ENCODE measurements at regions not wholly inside any gene's neighbourhood (a gene's known extent, or its start where the extent isn't known, plus 50 kb on each side); places are given as distances from the start of the nearest gene placed in this dataset.

- Histone ChIP-seq H3K9me3 (ENCODE audit: control insufficient read depth, insufficient read depth, low read depth, low read length) (no peaks in the 10 kb centered on the region), H3K9ac (ENCODE audit: insufficient read depth, low read length) (no peak overlapping the region), H3K27ac (ENCODE audit: insufficient read depth, low read length) (no peak overlapping the region), H3K36me3 (ENCODE audit: control insufficient read depth, insufficient read depth, low read length) (no peaks in the 10 kb centered on the region), H3K4me2 (ENCODE audit: extremely low read depth, insufficient read depth, low read length) (no peak overlapping the region), H3K4me1 (ENCODE audit: control insufficient read depth, extremely low read depth, insufficient read depth, low read length) (no peaks in the 10 kb centered on the region), H3K27me3 (ENCODE audit: control insufficient read depth, insufficient read depth, low read length) (no peaks in the 10 kb centered on the region), H2AFZ (ENCODE audit: low read length) (no peak overlapping the region), H3K4me3 (replicated peaks in 1 of 4; ENCODE audit: control extremely low read depth in 1 of 4, insufficient read depth in 1 of 4, low read depth in 3 of 4, low read length in 4 of 4) (no peak overlapping the region), H3K79me2 (ENCODE audit: control insufficient read depth, insufficient read depth, low read length) (no peaks in the 10 kb centered on the region), H4K20me1 (ENCODE audit: control insufficient read depth, extremely low read depth, insufficient read depth, low read length) (no peaks in the 10 kb centered on the region)
- TF ChIP-seq EZH2 (IDR thresholded peaks at IDR 0.05; ENCODE audit: low read length, missing control alignments) (no peak), CTCF (conservative IDR thresholded peaks at IDR 0.05 in 1 of 2, IDR thresholded peaks at IDR 0.05 in 1 of 2; ENCODE audit: low read depth in 1 of 2, low read length in 2 of 2) (no peak)
- no peak for DNase-seq (ENCODE audit: low read depth in 2 of 2)
These were observed 191.5 kb upstream of the C14orf180 start for GRCh38 chr14:104388011-104388521.

- Histone ChIP-seq H2AFZ (ENCODE audit: low read length) (no peak overlapping the region), H3K79me2 (ENCODE audit: control insufficient read depth, insufficient read depth, low read length) (no peaks in the 10 kb centered on the region), H3K9me3 (ENCODE audit: control insufficient read depth, insufficient read depth, low read depth, low read length) (no peaks in the 10 kb centered on the region), H3K27ac (ENCODE audit: insufficient read depth, low read length) (no peak overlapping the region), H3K4me1 (ENCODE audit: control insufficient read depth, extremely low read depth, insufficient read depth, low read length) (no peaks in the 10 kb centered on the region), H3K4me3 (replicated peaks in 1 of 4; ENCODE audit: control extremely low read depth in 1 of 4, insufficient read depth in 1 of 4, low read depth in 3 of 4, low read length in 4 of 4) (no peak overlapping the region), H3K27me3 (ENCODE audit: control insufficient read depth, insufficient read depth, low read length) (no peaks in the 10 kb centered on the region), H3K9ac (ENCODE audit: insufficient read depth, low read length) (no peak overlapping the region), H4K20me1 (ENCODE audit: control insufficient read depth, extremely low read depth, insufficient read depth, low read length) (no peaks in the 10 kb centered on the region), H3K36me3 (ENCODE audit: control insufficient read depth, insufficient read depth, low read length) (no peaks in the 10 kb centered on the region), H3K4me2 (ENCODE audit: extremely low read depth, insufficient read depth, low read length) (no peak overlapping the region)
- TF ChIP-seq EZH2 (IDR thresholded peaks at IDR 0.05; ENCODE audit: low read length, missing control alignments): no peak
- TF ChIP-seq CTCF (conservative IDR thresholded peaks at IDR 0.05 in 1 of 2, IDR thresholded peaks at IDR 0.05 in 1 of 2; ENCODE audit: low read depth in 1 of 2, low read length in 2 of 2): no peak
- no peak for DNase-seq (ENCODE audit: low read depth in 2 of 2)
These were observed 190.8 kb upstream of the C14orf180 start for GRCh38 chr14:104388541-104389325.

- Histone ChIP-seq H3K27ac (ENCODE audit: insufficient read depth, low read length) (no peak overlapping the region), H3K9ac (ENCODE audit: insufficient read depth, low read length) (no peak overlapping the region), H3K27me3 (ENCODE audit: control insufficient read depth, insufficient read depth, low read length) (no peaks in the 10 kb centered on the region), H2AFZ (ENCODE audit: low read length) (no peak overlapping the region), H4K20me1 (ENCODE audit: control insufficient read depth, extremely low read depth, insufficient read depth, low read length) (no peaks in the 10 kb centered on the region), H3K36me3 (ENCODE audit: control insufficient read depth, insufficient read depth, low read length) (no peaks in the 10 kb centered on the region), H3K9me3 (ENCODE audit: control insufficient read depth, insufficient read depth, low read depth, low read length) (no peaks in the 10 kb centered on the region), H3K4me2 (ENCODE audit: extremely low read depth, insufficient read depth, low read length) (no peak overlapping the region), H3K79me2 (ENCODE audit: control insufficient read depth, insufficient read depth, low read length) (no peaks in the 10 kb centered on the region), H3K4me3 (replicated peaks in 1 of 4; ENCODE audit: control extremely low read depth in 1 of 4, insufficient read depth in 1 of 4, low read depth in 3 of 4, low read length in 4 of 4) (no peak overlapping the region), H3K4me1 (ENCODE audit: control insufficient read depth, extremely low read depth, insufficient read depth, low read length) (no peaks in the 10 kb centered on the region)
- TF ChIP-seq CTCF (conservative IDR thresholded peaks at IDR 0.05 in 1 of 2, IDR thresholded peaks at IDR 0.05 in 1 of 2; ENCODE audit: low read depth in 1 of 2, low read length in 2 of 2): no peak
- no peak for TF ChIP-seq EZH2 (IDR thresholded peaks at IDR 0.05; ENCODE audit: low read length, missing control alignments)
- DNase-seq (ENCODE audit: low read depth in 2 of 2): no peak
These were observed 190.0 kb upstream of the C14orf180 start for GRCh38 chr14:104389326-104390220.
